A673 (cell line): ENCODE measurements at regions not wholly inside any gene's neighbourhood (a gene's known extent, or its start where the extent isn't known, plus 50 kb on each side); places are given as distances from the start of the nearest gene placed in this dataset.

Experiments used
- BruUV-seq: library from RNA; stranded (reverse); fragments of 400-500 nt; replicated peaks from 2 replicates; lab custom pipeline; 2021; lab: Mats Ljungman, UMichigan
- CTCF ChIA-PET: fragments of 300-600 bp; sonication (Branson Sonifier 250); formaldehyde crosslinking; loops from one replicate; lab custom pipeline; 2022; ENCODE audit warnings: antibody characterized with exemption; lab: Charles Lee
- POLR2A ChIA-PET: fragments of 300-600 bp; sonication (Branson Sonifier 250); formaldehyde crosslinking; loops from one replicate; lab custom pipeline; 2022; ENCODE audit warnings: antibody characterized with exemption; ENCODE audit not compliant: low non-redundant PET; lab: Charles Lee
- DNase-seq: peaks from one replicate; pipeline ENCODE4 v3.0.0-alpha.2; 2015; ENCODE audit warnings: low spot score
- H3K27ac ChIP-seq: fragments of 200-600 bp; sonication (generic); 2 replicates; pipeline ENCODE4 v1.5.1; 2016; ENCODE audit warnings: mixed run types, low read depth, mild to moderate bottlenecking, mixed read lengths, antibody characterized with exemption, low read length; ENCODE audit not compliant: poor library complexity, severe bottlenecking
- H3K27me3 ChIP-seq: fragments of 200-600 bp; sonication (generic); replicated peaks from 2 replicates; pipeline ENCODE4 v1.6.1; 2017; ENCODE audit warnings: mixed run types, low read depth, mild to moderate bottlenecking, mixed read lengths, antibody characterized with exemption, low read length; ENCODE audit not compliant: insufficient read depth, poor library complexity
- H3K36me3 ChIP-seq: fragments of 200-600 bp; sonication (generic); 2 replicates; pipeline ENCODE4 v1.6.1; 2016; ENCODE audit warnings: mixed run types, mild to moderate bottlenecking, mixed read lengths, antibody characterized with exemption, low read length; ENCODE audit not compliant: insufficient read depth, poor library complexity, severe bottlenecking
- H3K4me1 ChIP-seq: fragments of 200-600 bp; sonication (generic); 2 replicates; pipeline ENCODE4 v1.6.1; 2017; ENCODE audit warnings: mixed run types, mild to moderate bottlenecking, mixed read lengths, antibody characterized with exemption, low read length; ENCODE audit not compliant: insufficient read depth, poor library complexity, severe bottlenecking
- H3K4me3 ChIP-seq: fragments of 200-600 bp; sonication (generic); 2 replicates; pipeline ENCODE4 v1.5.1; 2016; ENCODE audit warnings: low read depth, mixed run types, mild to moderate bottlenecking, mixed read lengths, low read length; ENCODE audit not compliant: poor library complexity, severe bottlenecking
- H3K9me3 ChIP-seq: fragments of 200-600 bp; sonication (generic); 2 replicates; pipeline ENCODE4 v1.6.1; 2016; ENCODE audit warnings: mixed run types, low read depth, mild to moderate bottlenecking, mixed read lengths, antibody characterized with exemption, low read length; ENCODE audit not compliant: poor library complexity, severe bottlenecking
- CTCF ChIP-seq: fragments of 300-800, 200-600 bp; sonication (generic); conservative IDR thresholded peaks from 2 replicates; pipeline ENCODE4 v1.5.1; 2017; ENCODE audit warnings: low read depth, mild to moderate bottlenecking, antibody characterized with exemption, low read length, moderate library complexity, mixed read lengths
- EZH2 ChIP-seq: fragments of 200-600 bp; sonication (generic); IDR thresholded peaks from 2 replicates; pipeline ENCODE4 v1.6.1; 2017; ENCODE audit warnings: borderline replicate concordance, low read depth, mild to moderate bottlenecking, mixed read lengths, antibody characterized with exemption, low read length; ENCODE audit not compliant: poor library complexity, severe bottlenecking
- intact Hi-C: fragments of 100-400 bp; cut with micrococcal nuclease; formaldehyde crosslinking; loops from one replicate; pipeline ENCODE4 v1.10.0; 2022; ENCODE audit not compliant: unreplicated experiment

GRCh38 chr10:118521415-118522117 lies 73.9 kb downstream of the PRLHR start:
- peaks cover 24% of the 10 kb centered on the region for H3K27me3 ChIP-seq
- no TSS peak for BruUV-seq

GRCh38 chr10:118520116-118520742 lies 75.2 kb downstream of the PRLHR start:
- H3K36me3 ChIP-seq, result no peaks in the 10 kb centered on the region
- ChIA-PET CTCF (no interaction called here), POLR2A (no interaction called here)
- H3K4me3 ChIP-seq, result no peak overlapping the region
- H3K4me1 ChIP-seq, result no peaks in the 10 kb centered on the region
- DNase-seq, result no peak
- H3K27me3 ChIP-seq, result peaks cover 18% of the 10 kb centered on the region
- H3K27ac ChIP-seq, result no peak overlapping the region
- intact Hi-C loops, result no loop called here
- TF ChIP-seq EZH2 (no peak), CTCF (no peak)
- no peaks in the 10 kb centered on the region for H3K9me3 ChIP-seq
- BruUV-seq, result no TSS peak

More at GRCh38 chr10:118521415-118522117, 73.9 kb downstream of the PRLHR start:
- no peak for DNase-seq
- Histone ChIP-seq H3K36me3 (no peaks in the 10 kb centered on the region), H3K27ac (no peak overlapping the region), H3K4me1 (no peaks in the 10 kb centered on the region), H3K4me3 (no peak overlapping the region), H3K9me3 (no peaks in the 10 kb centered on the region)
- TF ChIP-seq EZH2 (no peak), CTCF (no peak)
- ChIA-PET POLR2A (no interaction called here), CTCF (no interaction called here)
- intact Hi-C loops, result no loop called here

- ChIA-PET POLR2A (no interaction called here), CTCF (no interaction called here)
- no peaks in the 10 kb centered on the region for H3K9me3 ChIP-seq
- H3K27me3 ChIP-seq, result peaks cover 22% of the 10 kb centered on the region
- intact Hi-C loops, result no loop called here
- no peak overlapping the region for H3K4me3 ChIP-seq
- H3K27ac ChIP-seq, result no peak overlapping the region
- H3K36me3 ChIP-seq, result no peaks in the 10 kb centered on the region
- no TSS peak for BruUV-seq
- DNase-seq, result no peak
- H3K4me1 ChIP-seq, result no peaks in the 10 kb centered on the region
- TF ChIP-seq EZH2, result no peak
- no peak for TF ChIP-seq CTCF
These were observed 77.4 kb downstream of the PRLHR start for GRCh38 chr10:118518095-118518494.
